ENCODE measurements at regions not wholly inside any gene's neighbourhood (a gene's known extent, or its start where the extent isn't known, plus 50 kb on each side); places are given as distances from the start of the nearest gene placed in this dataset.

DNA sequence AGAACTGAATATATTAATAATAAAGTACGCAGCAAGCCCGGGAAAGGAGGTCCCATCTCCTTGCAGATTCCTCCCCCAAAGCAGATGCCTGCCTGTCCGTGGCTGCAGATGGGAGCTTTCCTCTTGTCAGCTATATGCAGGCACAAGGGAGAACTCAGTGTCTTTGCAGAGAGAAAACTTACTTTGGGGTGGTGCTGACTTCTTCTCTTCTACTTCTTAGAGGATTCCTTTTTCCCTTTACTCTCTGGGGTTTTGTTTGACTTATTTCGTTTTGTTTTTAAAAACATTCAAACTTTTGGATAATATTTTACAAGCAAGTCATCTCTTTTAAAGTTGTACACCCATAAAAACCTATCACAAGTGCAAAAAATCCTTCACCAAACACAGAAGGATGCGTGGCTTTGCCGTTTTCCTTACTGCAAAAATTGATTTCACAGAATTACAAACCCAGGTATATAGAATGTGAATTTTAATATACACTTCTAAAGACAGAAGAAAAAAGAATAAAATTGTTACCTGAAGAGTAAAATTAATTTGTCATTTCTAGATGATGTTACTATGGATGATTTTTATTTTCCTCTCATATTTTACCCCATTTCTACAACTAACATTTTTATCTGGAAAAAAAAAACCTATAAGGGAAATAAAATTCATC, 65.3 kb upstream of the IGF1R start:
- in situ Hi-C loops (cut with MboI; ENCODE audit: low sequenced_read_pairs): no loop called here

DNA sequence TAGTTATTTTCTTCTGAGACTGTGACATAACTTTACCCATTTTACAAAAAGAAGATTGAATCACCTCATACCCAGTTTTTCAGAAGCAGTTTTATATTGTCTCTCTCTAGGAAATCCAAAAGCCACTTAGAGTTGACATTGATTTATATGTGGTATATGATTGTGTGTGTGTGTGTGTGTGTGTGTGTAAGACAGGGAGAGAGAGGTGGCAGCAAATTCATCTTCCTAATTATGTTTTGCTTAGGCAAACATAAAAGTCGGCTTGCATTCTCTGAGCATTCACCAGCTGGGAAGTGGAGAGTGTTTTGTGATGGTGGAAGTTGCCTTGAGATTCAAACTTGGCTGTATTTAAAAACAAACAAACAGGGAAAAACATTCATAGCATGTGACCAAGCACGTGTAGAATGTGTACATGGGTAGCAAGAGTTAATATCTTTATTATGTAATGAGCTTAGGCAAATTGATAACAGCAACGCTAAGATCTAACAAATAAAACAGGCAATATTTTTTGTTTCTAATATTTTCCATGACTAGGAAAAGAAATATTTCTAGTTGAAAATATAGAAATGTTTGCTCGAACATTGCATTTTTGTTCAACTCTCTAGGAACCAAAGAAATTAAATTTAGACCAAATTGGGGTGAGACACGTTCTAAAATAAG, 64.4 kb upstream of the IGF1R start:
- in situ Hi-C loops (cut with MboI; ENCODE audit: low sequenced_read_pairs): no loop called here

DNA sequence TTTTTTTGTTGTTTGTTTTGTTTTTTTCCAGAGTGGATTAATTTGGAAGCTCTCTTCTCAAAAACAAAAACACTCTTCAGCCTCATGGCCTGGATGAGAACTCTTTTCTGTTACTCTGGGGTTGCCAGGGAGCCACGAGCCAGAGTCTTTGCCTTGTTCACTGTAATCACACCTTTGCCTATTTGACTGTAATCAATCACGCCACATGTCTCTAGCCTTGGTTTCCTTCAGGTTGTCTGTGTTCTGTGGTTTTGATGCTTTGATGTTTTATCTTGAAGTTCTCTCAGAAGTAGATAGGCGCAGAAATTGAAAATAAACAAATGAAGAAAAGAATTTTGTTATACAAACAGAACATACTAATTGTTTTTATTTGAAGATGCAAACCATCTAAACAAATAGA, 62.3 kb upstream of the IGF1R start:
- in situ Hi-C loops (cut with MboI; ENCODE audit: low sequenced_read_pairs): no loop called here

GRCh38 chr15:98592136-98592535, 56.2 kb upstream of the IGF1R start:
- in situ Hi-C loops (cut with MboI; ENCODE audit: low sequenced_read_pairs): no loop called here

DNA sequence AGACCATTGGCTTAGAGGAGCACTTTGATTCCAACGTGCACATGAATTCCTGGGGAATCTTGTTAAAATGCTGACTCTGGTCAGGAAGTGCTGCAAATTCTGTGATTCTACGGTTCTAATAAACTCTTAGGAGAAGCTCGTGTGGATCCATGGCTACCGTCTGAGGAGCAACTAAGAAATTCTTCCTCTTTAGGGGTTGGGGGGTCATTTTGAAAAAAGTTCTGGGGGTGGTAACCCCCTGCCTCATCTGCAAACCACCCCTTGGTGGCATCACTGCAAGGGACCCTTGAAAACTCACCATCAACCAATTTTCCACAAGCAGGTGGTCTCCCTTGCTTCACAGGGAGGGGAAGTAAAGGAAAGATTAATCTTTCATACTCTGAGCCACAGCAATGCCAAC, 52.2 kb upstream of the IGF1R start:
- in situ Hi-C loops (cut with MboI; ENCODE audit: low sequenced_read_pairs): no loop called here

GRCh38 chr15:98596885-98597392, 51.4 kb upstream of the IGF1R start:
- in situ Hi-C loops (cut with MboI; ENCODE audit: low sequenced_read_pairs): no loop called here

- in situ Hi-C loops (cut with MboI; ENCODE audit: low sequenced_read_pairs): no loop called here
Measured at GRCh38 chr15:98597666-98598065, 50.7 kb upstream of the IGF1R start.

Data from HL-60/S4 treated with retinoic acid at 250 ng/mL for 4 days and 3 days (cell line).